ENCODE measurements at regions not wholly inside any gene's neighbourhood (a gene's known extent, or its start where the extent isn't known, plus 50 kb on each side); places are given as distances from the start of the nearest gene placed in this dataset.

- Histone ChIP-seq H3K27ac (ENCODE audit: low read depth, low read length, poor library complexity, severe bottlenecking) (no peak overlapping the region), H3K9me3 (ENCODE audit: low read length) (no peaks in the 10 kb centered on the region), H3K36me3 (ENCODE audit: insufficient read depth, low read length) (no peaks in the 10 kb centered on the region), H4K20me1 (ENCODE audit: insufficient read depth, low read length) (no peaks in the 10 kb centered on the region), H2AFZ (ENCODE audit: low read length) (no peak overlapping the region), H3K79me2 (ENCODE audit: insufficient read depth, low read depth, low read length) (no peaks in the 10 kb centered on the region), H3K9me2 (ENCODE audit: insufficient read depth, low read length) (no peaks in the 10 kb centered on the region), H3K4me2 (ENCODE audit: low read length) (no peak overlapping the region), H3K4me3 (ENCODE audit: low read depth, low read length, poor library complexity, severe bottlenecking) (no peak overlapping the region), H3K4me1 (ENCODE audit: insufficient read depth, low read length, poor library complexity, severe bottlenecking) (no peaks in the 10 kb centered on the region)
- ChIA-PET CTCF (ENCODE audit: unreplicated experiment) (interaction anchor here (1.2 kb wide), 1 partner anchor 11 kb away, joined by 4 read pairs; no protein-coding TSS in a partner anchor), POLR2A (interaction anchor here (0.6 to 1.0 kb wide), 2 partner anchors 9 to 10 kb away, joined by 3 read pairs; no protein-coding TSS in a partner anchor)
- TF ChIP-seq EZH2phosphoT487 (IDR thresholded peaks at IDR 0.05; ENCODE audit: borderline replicate concordance, low read depth, low read length), result no peak
- no peak for TF ChIP-seq CTCF (conservative IDR thresholded peaks at IDR 0.05; ENCODE audit: low read length)
- BruUV-seq (replicated peaks), result no TSS peak
- no peak for DNase-seq (ENCODE audit: low spot score)
- intact Hi-C loops (cut with micrococcal nuclease; ENCODE audit: unreplicated experiment), result no loop called here
Observed at GRCh38 chr14:81981307-81981675, 447.6 kb upstream of the SEL1L start.

GRCh38 chr14:81982046-81982445 lies 448.4 kb upstream of the SEL1L start:
- H2AFZ ChIP-seq (ENCODE audit: low read length), result no peak overlapping the region
- BruUV-seq (replicated peaks), result no TSS peak

More at GRCh38 chr14:81982046-81982445, 448.4 kb upstream of the SEL1L start:
- H3K27ac ChIP-seq (ENCODE audit: low read depth, low read length, poor library complexity, severe bottlenecking), result no peak overlapping the region
- CTCF ChIA-PET (ENCODE audit: unreplicated experiment), result no interaction called here
- no peaks in the 10 kb centered on the region for H3K36me3 ChIP-seq (ENCODE audit: insufficient read depth, low read length)
- TF ChIP-seq EZH2phosphoT487 (IDR thresholded peaks at IDR 0.05; ENCODE audit: borderline replicate concordance, low read depth, low read length) (no peak), CTCF (conservative IDR thresholded peaks at IDR 0.05; ENCODE audit: low read length) (no peak)
- no peaks in the 10 kb centered on the region for H3K79me2 ChIP-seq (ENCODE audit: insufficient read depth, low read depth, low read length)
- DNase-seq (ENCODE audit: low spot score), result no peak
- H4K20me1 ChIP-seq (ENCODE audit: insufficient read depth, low read length), result no peaks in the 10 kb centered on the region
- H3K9me2 ChIP-seq (ENCODE audit: insufficient read depth, low read length), result no peaks in the 10 kb centered on the region
- intact Hi-C loops (cut with micrococcal nuclease; ENCODE audit: unreplicated experiment), result no loop called here
- no peak overlapping the region for H3K4me2 ChIP-seq (ENCODE audit: low read length)
- no peaks in the 10 kb centered on the region for H3K4me1 ChIP-seq (ENCODE audit: insufficient read depth, low read length, poor library complexity, severe bottlenecking)
- H3K9me3 ChIP-seq (ENCODE audit: low read length), result no peaks in the 10 kb centered on the region
- no peak overlapping the region for H3K4me3 ChIP-seq (ENCODE audit: low read depth, low read length, poor library complexity, severe bottlenecking)
- POLR2A ChIA-PET, result interaction anchor here (1.0 kb wide), 1 partner anchor 9 kb away, joined by 3 read pairs; no protein-coding TSS in a partner anchor

Data from OCI-LY7 (cell line).